ENCODE measurements at regions not wholly inside any gene's neighbourhood (a gene's known extent, or its start where the extent isn't known, plus 50 kb on each side); places are given as distances from the start of the nearest gene placed in this dataset.

DNA sequence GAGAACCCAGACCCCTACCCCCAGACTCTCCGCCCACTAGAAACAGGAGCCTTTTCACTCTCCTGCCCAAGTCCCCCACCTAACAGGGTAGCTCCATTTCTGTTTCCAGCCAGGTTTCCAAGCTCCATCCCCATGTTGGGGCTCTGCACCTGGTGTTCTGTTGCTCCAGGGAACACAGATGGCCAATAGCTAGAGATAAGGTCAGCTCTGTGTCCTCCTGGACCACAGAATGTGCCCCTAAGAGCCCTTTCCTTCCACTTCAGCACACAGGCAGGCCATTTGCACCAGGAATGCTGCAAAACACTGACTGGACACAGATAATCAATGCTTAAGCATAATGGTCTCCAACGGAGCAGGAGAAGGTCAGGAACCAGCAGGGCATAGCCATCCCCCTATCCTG lies 159.4 kb downstream of the QRSL1 start:
- DNase-seq (ENCODE audit: low read depth, low spot score) (no peak), ATAC-seq (no peak), FAIRE-seq (no peak)
- Histone ChIP-seq H2AFZ (ENCODE audit: control insufficient read depth, low read depth, low read length) (no peak overlapping the region), H3K4me3 (no peak overlapping the region), H3K36me3 (ENCODE audit: control insufficient read depth in 2 of 2, insufficient read depth in 2 of 2, low read length in 1 of 2) (no peaks in the 10 kb centered on the region), H4K20me1 (ENCODE audit: control insufficient read depth, insufficient read depth) (no peaks in the 10 kb centered on the region), H3K27me3 (replicated peaks in 1 of 2; ENCODE audit: control insufficient read depth in 2 of 2, insufficient read depth in 2 of 2, low read length in 1 of 2) (no peaks in the 10 kb centered on the region), H3K4me1 (ENCODE audit: control insufficient read depth, insufficient read depth, low read length) (no peaks in the 10 kb centered on the region), H3K9me3 (replicated peaks; ENCODE audit: control insufficient read depth, insufficient read depth, low read length) (no peaks in the 10 kb centered on the region), H3K9ac (ENCODE audit: control insufficient read depth, insufficient read depth, low read length) (no peak overlapping the region), H3K4me2 (ENCODE audit: control insufficient read depth, insufficient read depth) (no peak overlapping the region), H3K79me2 (ENCODE audit: control insufficient read depth, insufficient read depth, low read length) (no peaks in the 10 kb centered on the region), H3K27ac (ENCODE audit: control insufficient read depth, insufficient read depth) (no peak overlapping the region)
- ChIA-PET SMC1A (ENCODE audit: uncharacterized antibody, unreplicated experiment) (no interaction called here), RAD21 (ENCODE audit: unreplicated experiment) (no interaction called here), CTCF (no interaction called here), POLR2A (no interaction called here)
- in situ Hi-C loops (cut with MboI), result no loop called here
- BruUV-seq (replicated peaks), result no TSS peak
- WGBS (ENCODE audit: insufficient coverage, insufficient replicate concordance, low lambda C conversion rate, missing lambda C conversion rate), result 30% methylated on average over 2 of the region's 2 CpGs
- intact Hi-C loops (cut with micrococcal nuclease; ENCODE audit: unreplicated experiment), result no loop called here
- TF ChIP-seq ZNF207 (IDR thresholded peaks at IDR 0.05; ENCODE audit: borderline replicate concordance) (no peak), SMAD5 (IDR thresholded peaks at IDR 0.05; ENCODE audit: low read depth) (no peak), GABPA (IDR thresholded peaks at IDR 0.05; ENCODE audit: low read depth) (no peak), NFYB (IDR thresholded peaks at IDR 0.05; ENCODE audit: insufficient read depth, low read depth, low read length) (no peak), CREB1 (IDR thresholded peaks at IDR 0.05; ENCODE audit: low read depth) (no peak), TCF3 (IDR thresholded peaks at IDR 0.05; ENCODE audit: borderline replicate concordance, insufficient read depth, low read depth, low read length) (no peak), RAD51 (IDR thresholded peaks at IDR 0.05) (no peak), LARP7 (IDR thresholded peaks at IDR 0.05) (no peak), ZZZ3 (IDR thresholded peaks at IDR 0.05; ENCODE audit: control insufficient read depth, insufficient read length, low read depth) (no peak)
- TF ChIP-seq, protein P1, sequence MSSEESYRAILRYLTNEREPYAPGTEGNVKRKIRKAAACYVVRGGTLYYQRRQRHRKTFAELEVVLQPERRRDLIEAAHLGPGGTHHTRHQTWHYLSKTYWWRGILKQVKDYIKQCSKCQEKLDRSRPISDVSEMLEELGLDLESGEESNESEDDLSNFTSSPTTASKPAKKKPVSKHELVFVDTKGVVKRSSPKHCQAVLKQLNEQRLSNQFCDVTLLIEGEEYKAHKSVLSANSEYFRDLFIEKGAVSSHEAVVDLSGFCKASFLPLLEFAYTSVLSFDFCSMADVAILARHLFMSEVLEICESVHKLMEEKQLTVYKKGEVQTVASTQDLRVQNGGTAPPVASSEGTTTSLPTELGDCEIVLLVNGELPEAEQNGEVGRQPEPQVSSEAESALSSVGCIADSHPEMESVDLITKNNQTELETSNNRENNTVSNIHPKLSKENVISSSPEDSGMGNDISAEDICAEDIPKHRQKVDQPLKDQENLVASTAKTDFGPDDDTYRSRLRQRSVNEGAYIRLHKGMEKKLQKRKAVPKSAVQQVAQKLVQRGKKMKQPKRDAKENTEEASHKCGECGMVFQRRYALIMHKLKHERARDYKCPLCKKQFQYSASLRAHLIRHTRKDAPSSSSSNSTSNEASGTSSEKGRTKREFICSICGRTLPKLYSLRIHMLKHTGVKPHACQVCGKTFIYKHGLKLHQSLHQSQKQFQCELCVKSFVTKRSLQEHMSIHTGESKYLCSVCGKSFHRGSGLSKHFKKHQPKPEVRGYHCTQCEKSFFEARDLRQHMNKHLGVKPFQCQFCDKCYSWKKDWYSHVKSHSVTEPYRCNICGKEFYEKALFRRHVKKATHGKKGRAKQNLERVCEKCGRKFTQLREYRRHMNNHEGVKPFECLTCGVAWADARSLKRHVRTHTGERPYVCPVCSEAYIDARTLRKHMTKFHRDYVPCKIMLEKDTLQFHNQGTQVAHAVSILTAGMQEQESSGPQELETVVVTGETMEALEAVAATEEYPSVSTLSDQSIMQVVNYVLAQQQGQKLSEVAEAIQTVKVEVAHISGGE (CRISPR knock-in tag; IDR thresholded peaks at IDR 0.05), result no peak
- TF ChIP-seq, protein P2, sequence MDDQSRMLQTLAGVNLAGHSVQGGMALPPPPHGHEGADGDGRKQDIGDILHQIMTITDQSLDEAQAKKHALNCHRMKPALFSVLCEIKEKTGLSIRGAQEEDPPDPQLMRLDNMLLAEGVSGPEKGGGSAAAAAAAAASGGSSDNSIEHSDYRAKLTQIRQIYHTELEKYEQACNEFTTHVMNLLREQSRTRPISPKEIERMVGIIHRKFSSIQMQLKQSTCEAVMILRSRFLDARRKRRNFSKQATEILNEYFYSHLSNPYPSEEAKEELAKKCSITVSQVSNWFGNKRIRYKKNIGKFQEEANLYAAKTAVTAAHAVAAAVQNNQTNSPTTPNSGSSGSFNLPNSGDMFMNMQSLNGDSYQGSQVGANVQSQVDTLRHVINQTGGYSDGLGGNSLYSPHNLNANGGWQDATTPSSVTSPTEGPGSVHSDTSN (IDR thresholded peaks at IDR 0.05; ENCODE audit: insufficient replicate concordance, low read depth, low read length), result no peak
- TF ChIP-seq, protein P3, sequence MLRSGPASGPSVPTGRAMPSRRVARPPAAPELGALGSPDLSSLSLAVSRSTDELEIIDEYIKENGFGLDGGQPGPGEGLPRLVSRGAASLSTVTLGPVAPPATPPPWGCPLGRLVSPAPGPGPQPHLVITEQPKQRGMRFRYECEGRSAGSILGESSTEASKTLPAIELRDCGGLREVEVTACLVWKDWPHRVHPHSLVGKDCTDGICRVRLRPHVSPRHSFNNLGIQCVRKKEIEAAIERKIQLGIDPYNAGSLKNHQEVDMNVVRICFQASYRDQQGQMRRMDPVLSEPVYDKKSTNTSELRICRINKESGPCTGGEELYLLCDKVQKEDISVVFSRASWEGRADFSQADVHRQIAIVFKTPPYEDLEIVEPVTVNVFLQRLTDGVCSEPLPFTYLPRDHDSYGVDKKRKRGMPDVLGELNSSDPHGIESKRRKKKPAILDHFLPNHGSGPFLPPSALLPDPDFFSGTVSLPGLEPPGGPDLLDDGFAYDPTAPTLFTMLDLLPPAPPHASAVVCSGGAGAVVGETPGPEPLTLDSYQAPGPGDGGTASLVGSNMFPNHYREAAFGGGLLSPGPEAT (IDR thresholded peaks at IDR 0.05; ENCODE audit: low read depth), result no peak
- TF ChIP-seq, protein P4, sequence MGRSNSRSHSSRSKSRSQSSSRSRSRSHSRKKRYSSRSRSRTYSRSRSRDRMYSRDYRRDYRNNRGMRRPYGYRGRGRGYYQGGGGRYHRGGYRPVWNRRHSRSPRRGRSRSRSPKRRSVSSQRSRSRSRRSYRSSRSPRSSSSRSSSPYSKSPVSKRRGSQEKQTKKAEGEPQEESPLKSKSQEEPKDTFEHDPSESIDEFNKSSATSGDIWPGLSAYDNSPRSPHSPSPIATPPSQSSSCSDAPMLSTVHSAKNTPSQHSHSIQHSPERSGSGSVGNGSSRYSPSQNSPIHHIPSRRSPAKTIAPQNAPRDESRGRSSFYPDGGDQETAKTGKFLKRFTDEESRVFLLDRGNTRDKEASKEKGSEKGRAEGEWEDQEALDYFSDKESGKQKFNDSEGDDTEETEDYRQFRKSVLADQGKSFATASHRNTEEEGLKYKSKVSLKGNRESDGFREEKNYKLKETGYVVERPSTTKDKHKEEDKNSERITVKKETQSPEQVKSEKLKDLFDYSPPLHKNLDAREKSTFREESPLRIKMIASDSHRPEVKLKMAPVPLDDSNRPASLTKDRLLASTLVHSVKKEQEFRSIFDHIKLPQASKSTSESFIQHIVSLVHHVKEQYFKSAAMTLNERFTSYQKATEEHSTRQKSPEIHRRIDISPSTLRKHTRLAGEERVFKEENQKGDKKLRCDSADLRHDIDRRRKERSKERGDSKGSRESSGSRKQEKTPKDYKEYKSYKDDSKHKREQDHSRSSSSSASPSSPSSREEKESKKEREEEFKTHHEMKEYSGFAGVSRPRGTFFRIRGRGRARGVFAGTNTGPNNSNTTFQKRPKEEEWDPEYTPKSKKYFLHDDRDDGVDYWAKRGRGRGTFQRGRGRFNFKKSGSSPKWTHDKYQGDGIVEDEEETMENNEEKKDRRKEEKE (IDR thresholded peaks at IDR 0.05), result no peak
